ENCODE measurements at regions not wholly inside any gene's neighbourhood (a gene's known extent, or its start where the extent isn't known, plus 50 kb on each side); places are given as distances from the start of the nearest gene placed in this dataset.

- no peaks in the 10 kb centered on the region for H3K9me3 Mint-ChIP-seq
- no peaks in the 10 kb centered on the region for H3K36me3 Mint-ChIP-seq (ENCODE audit: low read depth)
- no peak for TF ChIP-seq CTCF (IDR thresholded peaks at IDR 0.05)
- H3K27me3 Mint-ChIP-seq (ENCODE audit: low read depth, poor library complexity), result peaks cover 8% of the 10 kb centered on the region
- H3K4me1 Mint-ChIP-seq, result peaks cover 82% of the 10 kb centered on the region
- H3K27ac Mint-ChIP-seq, result peak overlapping the region; percentile 96
- H3K4me3 Mint-ChIP-seq, result no peak overlapping the region
- no peak for DNase-seq
These were observed 94.9 kb downstream of the CEBPB start for GRCh38 chr20:50285376-50286173.

GRCh38 chr20:50286174-50286511 is 95.5 kb downstream of the CEBPB start:
- peaks cover 87% of the 10 kb centered on the region for H3K4me1 Mint-ChIP-seq
- TF ChIP-seq CTCF (IDR thresholded peaks at IDR 0.05), result no peak
- H3K36me3 Mint-ChIP-seq (ENCODE audit: low read depth), result no peaks in the 10 kb centered on the region
- H3K27me3 Mint-ChIP-seq (ENCODE audit: low read depth, poor library complexity), result peaks cover 8% of the 10 kb centered on the region
- DNase-seq, result no peak
- no peak overlapping the region for H3K4me3 Mint-ChIP-seq
- H3K27ac Mint-ChIP-seq, result peak overlapping the region; percentile 76
- no peaks in the 10 kb centered on the region for H3K9me3 Mint-ChIP-seq

- DNase-seq, result peak; percentile 42
- no peaks in the 10 kb centered on the region for H3K36me3 Mint-ChIP-seq (ENCODE audit: low read depth)
- no peaks in the 10 kb centered on the region for H3K9me3 Mint-ChIP-seq
- H3K27me3 Mint-ChIP-seq (ENCODE audit: low read depth, poor library complexity), result peaks cover 8% of the 10 kb centered on the region
- no peak overlapping the region for H3K4me3 Mint-ChIP-seq
- peaks cover 87% of the 10 kb centered on the region for H3K4me1 Mint-ChIP-seq
- TF ChIP-seq CTCF (IDR thresholded peaks at IDR 0.05), result no peak
- H3K27ac Mint-ChIP-seq, result peak overlapping the region; percentile 76
These were observed 96.0 kb downstream of the CEBPB start for GRCh38 chr20:50286609-50287008.

- Mint-ChIP-seq H3K27ac (no peak overlapping the region), H3K4me3 (no peak overlapping the region), H3K9me3 (no peaks in the 10 kb centered on the region), H3K27me3 (ENCODE audit: low read depth, poor library complexity) (peaks cover 4% of the 10 kb centered on the region), H3K4me1 (peaks cover 79% of the 10 kb centered on the region), H3K36me3 (ENCODE audit: low read depth) (no peaks in the 10 kb centered on the region)
- no peak for DNase-seq
- no peak for TF ChIP-seq CTCF (IDR thresholded peaks at IDR 0.05)
These were observed 96.9 kb downstream of the CEBPB start for GRCh38 chr20:50287512-50287911.

GRCh38 chr20:50288128-50288623 is 97.5 kb downstream of the CEBPB start:
- peaks cover 72% of the 10 kb centered on the region for H3K4me1 Mint-ChIP-seq

More at GRCh38 chr20:50288128-50288623, 97.5 kb downstream of the CEBPB start:
- TF ChIP-seq CTCF (IDR thresholded peaks at IDR 0.05), result no peak
- Mint-ChIP-seq H3K27me3 (ENCODE audit: low read depth, poor library complexity) (peaks cover 3% of the 10 kb centered on the region), H3K36me3 (ENCODE audit: low read depth) (no peaks in the 10 kb centered on the region), H3K27ac (no peak overlapping the region), H3K4me3 (no peak overlapping the region), H3K9me3 (no peaks in the 10 kb centered on the region)
- DNase-seq, result no peak
